ENCODE measurements at regions not wholly inside any gene's neighbourhood (a gene's known extent, or its start where the extent isn't known, plus 50 kb on each side); places are given as distances from the start of the nearest gene placed in this dataset.
"Not testable (repeated sequence)": the region's sequence is repeated elsewhere in the genome, so short reads cannot be mapped to it uniquely, and the experiment has no call there.

- H3K4ac ChIP-seq (replicated peaks; ENCODE audit: insufficient read length, low read depth, low read length); H3K79me2 ChIP-seq (ENCODE audit: control insufficient read depth in 1 of 2, insufficient read depth in 2 of 2, low read length in 2 of 2); H3K4me1 ChIP-seq (replicated peaks in 1 of 4; ENCODE audit: control insufficient read depth in 3 of 4, insufficient read depth in 4 of 4, low read length in 3 of 4); H3K14ac ChIP-seq (ENCODE audit: insufficient read length); DNase-seq (ENCODE audit: low read depth in 1 of 2, low spot score in 2 of 2); H2BK20ac ChIP-seq (ENCODE audit: low read length); H3K18ac ChIP-seq (ENCODE audit: extremely low read depth, low read length); H3K27me3 ChIP-seq (replicated peaks in 1 of 4; ENCODE audit: control insufficient read depth in 3 of 4, extremely low read depth in 1 of 4, insufficient read depth in 3 of 4, low read length in 3 of 4); H3K23ac ChIP-seq (ENCODE audit: insufficient read length); H3K9me3 ChIP-seq (ENCODE audit: insufficient read depth in 2 of 2, low read depth in 1 of 2, low read length in 1 of 2); H3K23me2 ChIP-seq (ENCODE audit: low read depth, low read length); H3K36me3 ChIP-seq (ENCODE audit: control insufficient read depth in 2 of 4, insufficient read depth in 4 of 4, low read length in 3 of 4); H3K4me3 ChIP-seq (ENCODE audit: extremely low read depth in 1 of 4, insufficient read depth in 2 of 4, low read depth in 3 of 4, low read length in 4 of 4); H2BK120ac ChIP-seq (replicated peaks; ENCODE audit: low read depth, low read length); H3K56ac ChIP-seq (replicated peaks; ENCODE audit: insufficient read length, low read depth, low read length); H4K8ac ChIP-seq (ENCODE audit: extremely low read depth, insufficient read depth, low read length); H4K5ac ChIP-seq (ENCODE audit: insufficient read length, low read depth, low read length); H2BK5ac ChIP-seq (ENCODE audit: low read depth, low read length); H3K79me1 ChIP-seq (ENCODE audit: low read depth, low read length); H2AK5ac ChIP-seq (ENCODE audit: low read depth, low read length); H4K20me1 ChIP-seq (replicated peaks in 1 of 2; ENCODE audit: control insufficient read depth in 1 of 2, insufficient read depth in 2 of 2, low read length in 2 of 2); H3K9ac ChIP-seq (replicated peaks in 1 of 4; ENCODE audit: extremely low read depth in 1 of 4, low read depth in 3 of 4, low read length in 3 of 4); H2AFZ ChIP-seq (ENCODE audit: low read length); H4K91ac ChIP-seq (replicated peaks; ENCODE audit: insufficient read length, low read length); H3K4me2 ChIP-seq (ENCODE audit: insufficient read depth in 1 of 2, low read depth in 2 of 2, low read length in 2 of 2); H3K27ac ChIP-seq (ENCODE audit: low read depth, low read length); FAIRE-seq: not testable (repeated sequence)
- ChIA-PET CTCF (ENCODE audit: partially characterized antibody) (interaction anchor here (0.9 to 1.1 kb wide), 4 partner anchors 9 to 119 kb away, joined by 3 to 4 read pairs (median 4); no protein-coding TSS in a partner anchor), POLR2A (ENCODE audit: partially characterized antibody) (interaction anchor here (0.5 kb wide), 1 partner anchor 393 kb away, joined by 5 read pairs; no protein-coding TSS in a partner anchor)
- peak overlapping the region; percentile 68; the same call in 1 of the 2 replicates for H2BK12ac ChIP-seq (ENCODE audit: low read depth, low read length)
- 0 out of 2 replicates have a peak overlapping the region, but pooled peaks have one; percentile 72 for H2BK15ac ChIP-seq (ENCODE audit: low read length)
- WGBS, 2 experiments (ENCODE audit: extremely low coverage in 1 of 2, insufficient coverage in 1 of 2, insufficient read length in 1 of 2, insufficient replicate concordance in 2 of 2, low coverage in 1 of 2, low lambda C conversion rate in 2 of 2, missing lambda C conversion rate in 1 of 2), result 84% methylated on average over 17 of the region's 22 CpGs; no CpG with 5 or more reads in 1 of the 2 experiments
These were observed 324.9 kb downstream of the ADGRD1 start for GRCh38 chr12:131278451-131279115.

Measured in H1 (cell line).